Activated CD4-positive, alpha-beta T cell treated with anti-CD3 and anti-CD28 coated beads for 4 hours (primary cell): ENCODE measurements at regions not wholly inside any gene's neighbourhood (a gene's known extent, or its start where the extent isn't known, plus 50 kb on each side); places are given as distances from the start of the nearest gene placed in this dataset.

Experiments used
- DNase-seq, 2 donors: peaks; one replicate each; pipeline ENCODE4 v3.0.0-alpha.2; 2020

GRCh38 chr17:77478899-77479298 lies 338.1 kb downstream of the SEC14L1 start:
- no peak for DNase-seq

GRCh38 chr17:77479372-77480198 lies 338.8 kb downstream of the SEC14L1 start:
- DNase-seq = no peak

GRCh38 chr17:77480199-77480508 lies 339.4 kb downstream of the SEC14L1 start:
- no peak for DNase-seq

- no peak for DNase-seq
These were observed 339.9 kb downstream of the SEC14L1 start for GRCh38 chr17:77480509-77481215.

GRCh38 chr17:77481476-77482374 lies 341.0 kb downstream of the SEC14L1 start:
- DNase-seq = no peak

GRCh38 chr17:77482375-77483127 lies 341.8 kb downstream of the SEC14L1 start:
- no peak for DNase-seq

- no peak for DNase-seq
These were observed 342.4 kb downstream of the SEC14L1 start for GRCh38 chr17:77483128-77483598.

- no peak for DNase-seq
These were observed 343.3 kb downstream of the SEC14L1 start for GRCh38 chr17:77484111-77484510.

- no peak for DNase-seq
These were observed 344.5 kb downstream of the SEC14L1 start for GRCh38 chr17:77485089-77485833.

- DNase-seq = no peak
These were observed 346.5 kb downstream of the SEC14L1 start for GRCh38 chr17:77487211-77487629.

- DNase-seq = no peak
These were observed 347.1 kb downstream of the SEC14L1 start for GRCh38 chr17:77487677-77488530.

GRCh38 chr17:77488531-77489238 lies 347.9 kb downstream of the SEC14L1 start:
- no peak for DNase-seq

GRCh38 chr17:77489239-77489892 lies 348.6 kb downstream of the SEC14L1 start:
- no peak for DNase-seq

GRCh38 chr17:77489893-77490255 lies 349.1 kb downstream of the SEC14L1 start:
- no peak for DNase-seq

GRCh38 chr17:77490361-77491183 lies 349.8 kb downstream of the SEC14L1 start:
- no peak for DNase-seq

GRCh38 chr17:77491921-77492445 lies 351.2 kb downstream of the SEC14L1 start:
- DNase-seq = no peak

GRCh38 chr17:77492446-77493237 lies 351.9 kb downstream of the SEC14L1 start:
- no peak for DNase-seq
